GM12878 (cell line): ENCODE measurements at regions not wholly inside any gene's neighbourhood (a gene's known extent, or its start where the extent isn't known, plus 50 kb on each side); places are given as distances from the start of the nearest gene placed in this dataset.

Experiments used
- ATAC-seq: fragments of 200-7000 bp; cut with Tn5 transposase; 3 replicates; pipeline ENCODE4 v1.9.1; 2020; ENCODE audit warnings: mild to moderate bottlenecking, moderate library complexity
- BruUV-seq: library from RNA; stranded (reverse); fragments of 400-500 nt; replicated peaks from 2 replicates; lab custom pipeline; 2021; lab: Mats Ljungman, UMichigan
- CTCF ChIA-PET: fragments of 300-600 bp; sonication (Branson Sonifier 250); formaldehyde crosslinking; extraction: SDS; loops from one replicate; lab custom pipeline; 2021; ENCODE audit warnings: inconsistent platforms; lab: Yijun Ruan, JAX
- POLR2A ChIA-PET: fragments of 350-600 bp; formaldehyde crosslinking; extraction: SDS; loops from one replicate; lab custom pipeline; 2021; ENCODE audit warnings: inconsistent platforms; lab: Charles Lee
- RAD21 ChIA-PET: fragments of 300-600 bp; sonication (Branson Sonifier 250); formaldehyde crosslinking; loops from one replicate; lab custom pipeline; 2023; ENCODE audit warnings: antibody characterized with exemption; ENCODE audit not compliant: unreplicated experiment; lab: Charles Lee
- SMC1A ChIA-PET: fragments of 300-600 bp; sonication (Branson Sonifier 250); formaldehyde crosslinking; loops from one replicate; lab custom pipeline; 2023; ENCODE audit not compliant: unreplicated experiment, uncharacterized antibody; lab: Charles Lee
- DNase-seq: peaks from one replicate; pipeline ENCODE4 v3.0.0-alpha.2; 2011; ENCODE audit warnings: low read depth, low spot score
- FAIRE-seq: peaks from 3 replicates; lab custom pipeline; 2011; peaks lifted over from hg19 to GRCh38; lab: Jason Lieb, UNC
- H2AFZ ChIP-seq: 2 replicates; pipeline ENCODE4 v1.6.0; 2011; ENCODE audit warnings: low read depth, low read length, control low read depth; ENCODE audit not compliant: control insufficient read depth
- H3K27ac ChIP-seq: 2 replicates; pipeline ENCODE4 v1.5.1; 2011; ENCODE audit warnings: control low read depth; ENCODE audit not compliant: control insufficient read depth, insufficient read depth
- H3K27me3 ChIP-seq, 2 experiments: replicated peaks in 1 of 2; 2 replicates each; pipeline versions ENCODE4 v1.6.0 to v1.6.1; 2011; ENCODE audit warnings: low read length in 1 of 2; ENCODE audit not compliant: control insufficient read depth in 2 of 2, insufficient read depth in 2 of 2
- H3K36me3 ChIP-seq, 2 experiments: 2 replicates each; pipeline ENCODE4 v1.5.1; 2011; ENCODE audit warnings: low read length in 1 of 2; ENCODE audit not compliant: control insufficient read depth in 2 of 2, insufficient read depth in 2 of 2
- H3K4me1 ChIP-seq: 2 replicates; pipeline ENCODE4 v1.6.1; 2011; ENCODE audit warnings: mild to moderate bottlenecking, low read length, moderate library complexity, mixed read lengths; ENCODE audit not compliant: control insufficient read depth, insufficient read depth
- H3K4me2 ChIP-seq: 2 replicates; pipeline ENCODE4 v1.6.0; 2011; ENCODE audit warnings: control low read depth; ENCODE audit not compliant: control insufficient read depth, insufficient read depth
- H3K4me3 ChIP-seq: fragments of 200-600 bp; sonication (generic); 2 replicates; pipeline ENCODE4 v1.5.1; 2016
- H3K79me2 ChIP-seq: 2 replicates; pipeline ENCODE4 v1.6.0; 2011; ENCODE audit warnings: low read length; ENCODE audit not compliant: control insufficient read depth, insufficient read depth
- H3K9ac ChIP-seq: 2 replicates; pipeline ENCODE4 v1.8.0; 2011; ENCODE audit warnings: low read length, control low read depth, mixed read lengths; ENCODE audit not compliant: control insufficient read depth, insufficient read depth
- H3K9me3 ChIP-seq: replicated peaks from 3 replicates; pipeline ENCODE4 v1.5.1; 2011; ENCODE audit warnings: mild to moderate bottlenecking, low read length; ENCODE audit not compliant: control insufficient read depth, insufficient read depth
- H4K20me1 ChIP-seq: 2 replicates; pipeline ENCODE4 v1.6.0; 2011; ENCODE audit not compliant: control insufficient read depth, insufficient read depth
- CBFB ChIP-seq: IDR thresholded peaks from 2 replicates; pipeline ENCODE4 v1.6.1; 2016; ENCODE audit warnings: antibody characterized with exemption, low read depth
- CBX3 ChIP-seq: fragments of 200-600 bp; sonication (generic); IDR thresholded peaks from 2 replicates; pipeline ENCODE4 v1.6.1; 2016; ENCODE audit warnings: low read depth, borderline replicate concordance
- CHD4 ChIP-seq: fragments of 200-600 bp; sonication (generic); IDR thresholded peaks from 2 replicates; pipeline ENCODE4 v1.6.1; 2016; ENCODE audit warnings: mild to moderate bottlenecking
- FOXK2 ChIP-seq: fragments of 450-650 bp; IDR thresholded peaks from 2 replicates; pipeline ENCODE4 v1.6.1; 2017; ENCODE audit warnings: mild to moderate bottlenecking, moderate library complexity
- MYB ChIP-seq: fragments of 150-350 bp; IDR thresholded peaks from 2 replicates; pipeline ENCODE4 v1.6.1; 2014; ENCODE audit warnings: mild to moderate bottlenecking, low read depth, low read length, borderline replicate concordance
- ZNF622 ChIP-seq: fragments of 450-650 bp; IDR thresholded peaks from 2 replicates; pipeline ENCODE4 v1.6.1; 2017; ENCODE audit warnings: mild to moderate bottlenecking, inconsistent platforms
- WGBS: methylation state at CpG from one replicate; pipeline ENCODE4 v1.1.6; 2016; ENCODE audit warnings: low lambda C conversion rate; ENCODE audit not compliant: insufficient replicate concordance, insufficient coverage; ENCODE audit errors: missing lambda C conversion rate; 5-methylcytosine and 5-hydroxymethylcytosine counted together
- in situ Hi-C: fragments of 300-500 bp; cut with MboI; formaldehyde crosslinking; loops from 9 replicates; pipeline ENCODE4 v1.14.3; 2018; ENCODE audit warnings: mixed read lengths
- intact Hi-C: fragments of 100-400 bp; cut with micrococcal nuclease; formaldehyde crosslinking; loops from one replicate; pipeline ENCODE4 v1.14.2; 2022; ENCODE audit not compliant: unreplicated experiment
- TF ChIP-seq, protein P1 (sequence below): fragments of 450-650 bp; IDR thresholded peaks from 2 replicates; pipeline ENCODE4 v1.6.1; 2017; ENCODE audit warnings: mild to moderate bottlenecking, moderate library complexity

DNA sequence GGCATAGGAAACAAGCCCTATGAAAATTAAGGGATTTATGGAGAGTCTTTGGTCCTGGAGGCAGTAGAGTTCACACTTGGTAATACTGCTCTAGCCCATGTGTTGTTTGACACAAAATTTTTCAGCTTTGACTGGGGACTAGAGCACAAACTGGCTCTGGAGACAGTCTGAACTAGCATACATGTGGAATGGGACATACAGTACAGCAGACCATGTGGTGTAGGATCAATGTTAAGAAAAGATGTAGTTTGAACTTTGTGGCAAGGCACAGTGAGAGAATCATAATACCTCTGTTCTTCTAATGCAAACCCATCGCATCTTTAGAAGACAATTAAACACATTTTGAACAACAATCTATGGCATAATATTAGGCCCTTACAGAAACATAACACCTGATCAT is 521.5 kb upstream of the DDX18 start:
- no peak for DNase-seq
- Histone ChIP-seq H2AFZ (no peak overlapping the region), H3K27ac (no peak overlapping the region), H3K36me3 (no peaks in the 10 kb centered on the region), H4K20me1 (no peaks in the 10 kb centered on the region), H3K9me3 (no peaks in the 10 kb centered on the region), H3K27me3 (no peaks in the 10 kb centered on the region), H3K4me1 (no peaks in the 10 kb centered on the region), H3K9ac (no peak overlapping the region), H3K79me2 (no peaks in the 10 kb centered on the region), H3K4me2 (no peak overlapping the region), H3K4me3 (no peak overlapping the region)
- CTCF ChIA-PET: no interaction called here
- ATAC-seq: no peak
- TF ChIP-seq MYB: no peak
- TF ChIP-seq CBFB: no peak
- TF ChIP-seq, protein P1, sequence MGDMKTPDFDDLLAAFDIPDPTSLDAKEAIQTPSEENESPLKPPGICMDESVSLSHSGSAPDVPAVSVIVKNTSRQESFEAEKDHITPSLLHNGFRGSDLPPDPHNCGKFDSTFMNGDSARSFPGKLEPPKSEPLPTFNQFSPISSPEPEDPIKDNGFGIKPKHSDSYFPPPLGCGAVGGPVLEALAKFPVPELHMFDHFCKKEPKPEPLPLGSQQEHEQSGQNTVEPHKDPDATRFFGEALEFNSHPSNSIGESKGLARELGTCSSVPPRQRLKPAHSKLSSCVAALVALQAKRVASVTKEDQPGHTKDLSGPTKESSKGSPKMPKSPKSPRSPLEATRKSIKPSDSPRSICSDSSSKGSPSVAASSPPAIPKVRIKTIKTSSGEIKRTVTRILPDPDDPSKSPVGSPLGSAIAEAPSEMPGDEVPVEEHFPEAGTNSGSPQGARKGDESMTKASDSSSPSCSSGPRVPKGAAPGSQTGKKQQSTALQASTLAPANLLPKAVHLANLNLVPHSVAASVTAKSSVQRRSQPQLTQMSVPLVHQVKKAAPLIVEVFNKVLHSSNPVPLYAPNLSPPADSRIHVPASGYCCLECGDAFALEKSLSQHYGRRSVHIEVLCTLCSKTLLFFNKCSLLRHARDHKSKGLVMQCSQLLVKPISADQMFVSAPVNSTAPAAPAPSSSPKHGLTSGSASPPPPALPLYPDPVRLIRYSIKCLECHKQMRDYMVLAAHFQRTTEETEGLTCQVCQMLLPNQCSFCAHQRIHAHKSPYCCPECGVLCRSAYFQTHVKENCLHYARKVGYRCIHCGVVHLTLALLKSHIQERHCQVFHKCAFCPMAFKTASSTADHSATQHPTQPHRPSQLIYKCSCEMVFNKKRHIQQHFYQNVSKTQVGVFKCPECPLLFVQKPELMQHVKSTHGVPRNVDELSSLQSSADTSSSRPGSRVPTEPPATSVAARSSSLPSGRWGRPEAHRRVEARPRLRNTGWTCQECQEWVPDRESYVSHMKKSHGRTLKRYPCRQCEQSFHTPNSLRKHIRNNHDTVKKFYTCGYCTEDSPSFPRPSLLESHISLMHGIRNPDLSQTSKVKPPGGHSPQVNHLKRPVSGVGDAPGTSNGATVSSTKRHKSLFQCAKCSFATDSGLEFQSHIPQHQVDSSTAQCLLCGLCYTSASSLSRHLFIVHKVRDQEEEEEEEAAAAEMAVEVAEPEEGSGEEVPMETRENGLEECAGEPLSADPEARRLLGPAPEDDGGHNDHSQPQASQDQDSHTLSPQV: no peak
- no peak for TF ChIP-seq ZNF622
- TF ChIP-seq FOXK2: no peak
- no peak for TF ChIP-seq CHD4
- TF ChIP-seq CBX3: no peak
- SMC1A ChIA-PET: interaction anchor here (1.3 kb wide), 1 partner anchor 14 kb away, joined by 3 read pairs; no protein-coding TSS in a partner anchor
- WGBS: 40% methylated on average over 1 of the region's 1 CpG
- in situ Hi-C loops (no loop called here), intact Hi-C loops (no loop called here)
- BruUV-seq: no TSS peak
- POLR2A ChIA-PET: no interaction called here
- FAIRE-seq: no peak
- RAD21 ChIA-PET: no interaction called here
